ENCODE measurements at regions not wholly inside any gene's neighbourhood (a gene's known extent, or its start where the extent isn't known, plus 50 kb on each side); places are given as distances from the start of the nearest gene placed in this dataset.

GRCh38 chr2:383888-384287, 96.0 kb upstream of the ALKAL2 start:
- TF ChIP-seq CTCF (conservative IDR thresholded peaks at IDR 0.05 in 1 of 2, IDR thresholded peaks at IDR 0.05 in 1 of 2; ENCODE audit: low read depth in 1 of 2, low read length in 2 of 2) (no peak), EZH2 (IDR thresholded peaks at IDR 0.05; ENCODE audit: low read length, missing control alignments) (no peak)
